ENCODE measurements at regions not wholly inside any gene's neighbourhood (a gene's known extent, or its start where the extent isn't known, plus 50 kb on each side); places are given as distances from the start of the nearest gene placed in this dataset.
"Not testable (repeated sequence)": the region's sequence is repeated elsewhere in the genome, so short reads cannot be mapped to it uniquely, and the experiment has no call there.

GRCh38 chr3:145696011-145696410 lies 465.0 kb downstream of the PLOD2 start:
- POLR2A ChIA-PET = no interaction called here
- DNase-seq (ENCODE audit: extremely low spot score) = no peak
- no peak for TF ChIP-seq CTCF (IDR thresholded peaks at IDR 0.05; ENCODE audit: control extremely low read depth, extremely low read depth, low read depth, missing control alignments)
- CTCF ChIA-PET = no interaction called here

- CTCF ChIA-PET = no interaction called here
These were observed 462.7 kb downstream of the PLOD2 start for GRCh38 chr3:145698250-145698649.

GRCh38 chr3:145698749-145699148 lies 462.2 kb downstream of the PLOD2 start:
- ChIA-PET CTCF (no interaction called here), POLR2A (no interaction called here)
- TF ChIP-seq CTCF (IDR thresholded peaks at IDR 0.05; ENCODE audit: control extremely low read depth, extremely low read depth, low read depth, missing control alignments) = no peak
- DNase-seq (ENCODE audit: extremely low spot score) = no peak

More at GRCh38 chr3:145698250-145698649, 462.7 kb downstream of the PLOD2 start:
- no peak for TF ChIP-seq CTCF (IDR thresholded peaks at IDR 0.05; ENCODE audit: control extremely low read depth, extremely low read depth, low read depth, missing control alignments)
- no peak for DNase-seq (ENCODE audit: extremely low spot score)
- POLR2A ChIA-PET = no interaction called here

- no peak for DNase-seq (ENCODE audit: extremely low spot score)
- CTCF ChIA-PET = interaction anchor here (0.6 kb wide), 1 partner anchor 14 kb away, joined by 3 read pairs; no protein-coding TSS in a partner anchor
- POLR2A ChIA-PET = no interaction called here
- TF ChIP-seq CTCF (IDR thresholded peaks at IDR 0.05; ENCODE audit: control extremely low read depth, extremely low read depth, low read depth, missing control alignments) = no peak
These were observed 457.0 kb downstream of the PLOD2 start for GRCh38 chr3:145704020-145704419.

GRCh38 chr3:145709779-145710178 lies 451.2 kb downstream of the PLOD2 start:
- DNase-seq (ENCODE audit: extremely low spot score); POLR2A ChIA-PET; CTCF ChIA-PET: not testable (repeated sequence)

- ChIA-PET CTCF (interaction anchor here (1.0 kb wide), 1 partner anchor 27 kb away, joined by 3 read pairs; no protein-coding TSS in a partner anchor), POLR2A (no interaction called here)
- no peak for DNase-seq (ENCODE audit: extremely low spot score)
- TF ChIP-seq CTCF (IDR thresholded peaks at IDR 0.05; ENCODE audit: control extremely low read depth, extremely low read depth, low read depth, missing control alignments) = no peak
These were observed 444.5 kb downstream of the PLOD2 start for GRCh38 chr3:145716519-145716918.

- no peak for DNase-seq (ENCODE audit: extremely low spot score)
- no peak for TF ChIP-seq CTCF (IDR thresholded peaks at IDR 0.05; ENCODE audit: control extremely low read depth, extremely low read depth, low read depth, missing control alignments)
- ChIA-PET CTCF (interaction anchor here (1.2 to 1.9 kb wide), 2 partner anchors 10 to 12 kb away, joined by 3 to 5 read pairs; no protein-coding TSS in a partner anchor), POLR2A (no interaction called here)
These were observed 441.9 kb downstream of the PLOD2 start for GRCh38 chr3:145719114-145719513.

Measured in GM10248 (cell line).